HL-60 (cell line): ENCODE measurements at regions not wholly inside any gene's neighbourhood (a gene's known extent, or its start where the extent isn't known, plus 50 kb on each side); places are given as distances from the start of the nearest gene placed in this dataset.

Source experiments
- DNase-seq, 2 experiments: peaks; one replicate each; pipeline ENCODE4 v3.0.0-alpha.2; 2010 to 2020; ENCODE audit warnings: low read depth in 1 of 2, low spot score in 1 of 2
- H3K27ac ChIP-seq: fragments of 250-450 bp; sonication (Bioruptor Pico); replicated peaks from 2 replicates; pipeline ENCODE4 v1.5.1; 2020; ENCODE audit warnings: mild to moderate bottlenecking, moderate library complexity
- H3K27me3 ChIP-seq: fragments of 250-450 bp; sonication (Bioruptor Pico); 2 replicates; pipeline ENCODE4 v1.5.1; 2021; ENCODE audit warnings: mild to moderate bottlenecking, moderate library complexity; ENCODE audit not compliant: insufficient read depth, poor library complexity, severe bottlenecking
- H3K4me3 ChIP-seq: replicated peaks from 2 replicates; pipeline ENCODE4 v1.5.1; 2011; ENCODE audit warnings: mild to moderate bottlenecking, control low read depth, low read length; ENCODE audit not compliant: insufficient read depth
- GABPA ChIP-seq: IDR thresholded peaks from 2 replicates; pipeline ENCODE4 v1.6.1; 2012; ENCODE audit warnings: low read depth
- POLR2AphosphoS5 ChIP-seq: IDR thresholded peaks from 2 replicates; pipeline ENCODE4 v1.6.1; 2012; ENCODE audit warnings: low read depth
- SPI1 ChIP-seq: IDR thresholded peaks from 2 replicates; pipeline ENCODE4 v1.6.1; 2012; ENCODE audit warnings: low read depth, mild to moderate bottlenecking, borderline replicate concordance
- TF ChIP-seq, protein P1 (sequence below): IDR thresholded peaks from 2 replicates; pipeline ENCODE4 v1.6.1; 2012; ENCODE audit warnings: low read depth; ENCODE audit not compliant: insufficient replicate concordance
- TF ChIP-seq, protein P2 (sequence below): IDR thresholded peaks from one replicate; pipeline ENCODE4 v1.5.1; 2011; ENCODE audit warnings: low read length, control low read depth, inconsistent platforms; ENCODE audit not compliant: insufficient read depth

DNA sequence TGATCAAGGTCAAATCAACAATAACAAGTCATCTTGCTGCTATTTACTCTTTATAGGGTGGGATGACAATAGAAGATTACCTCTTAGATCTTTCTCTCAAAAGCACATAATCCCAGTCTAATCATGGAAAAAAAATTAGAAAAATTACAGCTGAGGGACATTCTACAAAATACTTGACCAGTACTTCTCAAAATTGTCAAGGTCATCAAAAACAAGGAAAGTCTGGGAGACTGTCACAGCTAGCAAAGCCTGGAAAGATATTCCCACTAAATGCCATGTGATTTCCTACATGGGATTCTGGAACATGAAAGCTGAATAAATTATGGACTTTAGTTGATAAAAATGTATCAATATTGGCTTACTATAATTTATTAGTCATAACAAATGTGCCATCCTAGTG, 276.2 kb downstream of the RNF144A start:
- no peak for DNase-seq
- no peak overlapping the region for H3K4me3 ChIP-seq
- H3K27me3 ChIP-seq, result no peaks in the 10 kb centered on the region
- TF ChIP-seq POLR2AphosphoS5 (no peak), SPI1 (no peak), GABPA (no peak)
- TF ChIP-seq, protein P1, sequence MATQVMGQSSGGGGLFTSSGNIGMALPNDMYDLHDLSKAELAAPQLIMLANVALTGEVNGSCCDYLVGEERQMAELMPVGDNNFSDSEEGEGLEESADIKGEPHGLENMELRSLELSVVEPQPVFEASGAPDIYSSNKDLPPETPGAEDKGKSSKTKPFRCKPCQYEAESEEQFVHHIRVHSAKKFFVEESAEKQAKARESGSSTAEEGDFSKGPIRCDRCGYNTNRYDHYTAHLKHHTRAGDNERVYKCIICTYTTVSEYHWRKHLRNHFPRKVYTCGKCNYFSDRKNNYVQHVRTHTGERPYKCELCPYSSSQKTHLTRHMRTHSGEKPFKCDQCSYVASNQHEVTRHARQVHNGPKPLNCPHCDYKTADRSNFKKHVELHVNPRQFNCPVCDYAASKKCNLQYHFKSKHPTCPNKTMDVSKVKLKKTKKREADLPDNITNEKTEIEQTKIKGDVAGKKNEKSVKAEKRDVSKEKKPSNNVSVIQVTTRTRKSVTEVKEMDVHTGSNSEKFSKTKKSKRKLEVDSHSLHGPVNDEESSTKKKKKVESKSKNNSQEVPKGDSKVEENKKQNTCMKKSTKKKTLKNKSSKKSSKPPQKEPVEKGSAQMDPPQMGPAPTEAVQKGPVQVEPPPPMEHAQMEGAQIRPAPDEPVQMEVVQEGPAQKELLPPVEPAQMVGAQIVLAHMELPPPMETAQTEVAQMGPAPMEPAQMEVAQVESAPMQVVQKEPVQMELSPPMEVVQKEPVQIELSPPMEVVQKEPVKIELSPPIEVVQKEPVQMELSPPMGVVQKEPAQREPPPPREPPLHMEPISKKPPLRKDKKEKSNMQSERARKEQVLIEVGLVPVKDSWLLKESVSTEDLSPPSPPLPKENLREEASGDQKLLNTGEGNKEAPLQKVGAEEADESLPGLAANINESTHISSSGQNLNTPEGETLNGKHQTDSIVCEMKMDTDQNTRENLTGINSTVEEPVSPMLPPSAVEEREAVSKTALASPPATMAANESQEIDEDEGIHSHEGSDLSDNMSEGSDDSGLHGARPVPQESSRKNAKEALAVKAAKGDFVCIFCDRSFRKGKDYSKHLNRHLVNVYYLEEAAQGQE, result no peak
- TF ChIP-seq, protein P2, sequence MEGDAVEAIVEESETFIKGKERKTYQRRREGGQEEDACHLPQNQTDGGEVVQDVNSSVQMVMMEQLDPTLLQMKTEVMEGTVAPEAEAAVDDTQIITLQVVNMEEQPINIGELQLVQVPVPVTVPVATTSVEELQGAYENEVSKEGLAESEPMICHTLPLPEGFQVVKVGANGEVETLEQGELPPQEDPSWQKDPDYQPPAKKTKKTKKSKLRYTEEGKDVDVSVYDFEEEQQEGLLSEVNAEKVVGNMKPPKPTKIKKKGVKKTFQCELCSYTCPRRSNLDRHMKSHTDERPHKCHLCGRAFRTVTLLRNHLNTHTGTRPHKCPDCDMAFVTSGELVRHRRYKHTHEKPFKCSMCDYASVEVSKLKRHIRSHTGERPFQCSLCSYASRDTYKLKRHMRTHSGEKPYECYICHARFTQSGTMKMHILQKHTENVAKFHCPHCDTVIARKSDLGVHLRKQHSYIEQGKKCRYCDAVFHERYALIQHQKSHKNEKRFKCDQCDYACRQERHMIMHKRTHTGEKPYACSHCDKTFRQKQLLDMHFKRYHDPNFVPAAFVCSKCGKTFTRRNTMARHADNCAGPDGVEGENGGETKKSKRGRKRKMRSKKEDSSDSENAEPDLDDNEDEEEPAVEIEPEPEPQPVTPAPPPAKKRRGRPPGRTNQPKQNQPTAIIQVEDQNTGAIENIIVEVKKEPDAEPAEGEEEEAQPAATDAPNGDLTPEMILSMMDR, result no peak
- H3K27ac ChIP-seq, result no peak overlapping the region

DNA sequence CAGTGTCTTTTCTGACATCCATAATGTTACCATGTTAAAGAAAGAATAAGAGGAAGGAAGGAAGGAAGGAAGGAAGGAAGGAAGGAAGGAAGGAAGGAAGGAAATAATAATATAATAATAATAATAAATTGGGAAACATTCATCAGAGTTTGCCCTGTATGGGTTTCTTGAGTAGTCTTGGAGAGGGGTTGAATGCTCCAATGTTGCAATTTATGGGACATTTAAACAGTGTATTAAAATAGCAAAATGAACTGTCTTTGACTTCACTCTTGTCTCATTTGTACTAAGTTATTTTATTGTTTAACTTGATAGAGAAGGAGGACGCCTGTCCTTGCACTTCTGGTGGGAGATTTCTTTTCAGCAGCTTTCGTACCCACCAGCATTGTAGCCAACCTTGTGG, 277.7 kb downstream of the RNF144A start:
- no peak for DNase-seq
- H3K27ac ChIP-seq, result no peak overlapping the region
- no peaks in the 10 kb centered on the region for H3K27me3 ChIP-seq
- TF ChIP-seq SPI1, result no peak
- TF ChIP-seq, protein P1, result no peak
- no peak for TF ChIP-seq POLR2AphosphoS5
- TF ChIP-seq GABPA, result no peak
- TF ChIP-seq, protein P2, result no peak
- no peak overlapping the region for H3K4me3 ChIP-seq

DNA sequence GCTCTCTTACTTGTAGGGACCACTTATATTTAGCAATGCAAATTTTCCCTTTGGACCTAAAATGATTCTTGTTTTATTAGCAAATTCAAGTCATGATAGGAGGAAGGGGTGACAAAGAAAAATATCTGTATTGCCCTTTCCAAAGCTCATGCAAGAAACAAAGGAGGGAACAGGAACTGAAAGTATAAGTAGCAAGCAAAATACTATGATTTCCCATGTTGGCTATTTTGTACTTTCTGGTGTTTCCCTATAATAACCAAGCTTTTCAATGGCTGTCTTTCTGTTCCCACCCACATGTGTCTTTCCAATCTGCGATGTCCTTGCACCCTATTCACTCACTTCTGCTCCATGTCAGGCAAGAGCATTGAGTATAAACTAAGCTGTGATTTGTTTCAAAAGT, 279.7 kb downstream of the RNF144A start:
- DNase-seq, result no peak
- Histone ChIP-seq H3K27me3 (no peaks in the 10 kb centered on the region), H3K27ac (no peak overlapping the region), H3K4me3 (no peak overlapping the region)
- TF ChIP-seq, protein P2, result no peak
- TF ChIP-seq POLR2AphosphoS5 (no peak), GABPA (no peak), SPI1 (no peak)
- TF ChIP-seq, protein P1, result no peak
